ENCODE measurements at regions not wholly inside any gene's neighbourhood (a gene's known extent, or its start where the extent isn't known, plus 50 kb on each side); places are given as distances from the start of the nearest gene placed in this dataset.

- Histone ChIP-seq H3K4me3 (no peak overlapping the region), H3K27me3 (no peaks in the 10 kb centered on the region), H3K9me3 (no peaks in the 10 kb centered on the region; the same call in 1 of the 2 replicates), H3K36me3 (no peaks in the 10 kb centered on the region)
- DNase-seq, result peak; percentile 37
Measured at GRCh38 chr6:147758303-147758702, 249.8 kb downstream of the SAMD5 start.

GRCh38 chr6:147759093-147759492, 250.6 kb downstream of the SAMD5 start:
- no peaks in the 10 kb centered on the region for H3K36me3 ChIP-seq
- no peak for DNase-seq
- no peak overlapping the region for H3K4me3 ChIP-seq
- no peaks in the 10 kb centered on the region; the same call in 1 of the 2 replicates for H3K9me3 ChIP-seq
- H3K27me3 ChIP-seq, result no peaks in the 10 kb centered on the region

- Histone ChIP-seq H3K4me3 (no peak overlapping the region), H3K9me3 (no peaks in the 10 kb centered on the region; the same call in 1 of the 2 replicates), H3K36me3 (no peaks in the 10 kb centered on the region), H3K27me3 (no peaks in the 10 kb centered on the region)
- DNase-seq, result no peak
Measured at GRCh38 chr6:147759536-147759935, 251.0 kb downstream of the SAMD5 start.

GRCh38 chr6:147765541-147765940, 257.1 kb downstream of the SAMD5 start:
- H3K4me3 ChIP-seq, result no peak overlapping the region
- H3K27me3 ChIP-seq, result no peaks in the 10 kb centered on the region
- no peaks in the 10 kb centered on the region for H3K36me3 ChIP-seq
- H3K9me3 ChIP-seq, result peaks cover 4% of the 10 kb centered on the region; the same call in 1 of the 2 replicates
- no peak for DNase-seq

GRCh38 chr6:147768969-147769368, 260.5 kb downstream of the SAMD5 start:
- H3K9me3 ChIP-seq, result peaks cover 4% of the 10 kb centered on the region; the same call in 1 of the 2 replicates
- no peaks in the 10 kb centered on the region for H3K27me3 ChIP-seq
- no peaks in the 10 kb centered on the region for H3K36me3 ChIP-seq
- DNase-seq, result no peak
- H3K4me3 ChIP-seq, result no peak overlapping the region

GRCh38 chr6:147769496-147770087, 261.1 kb downstream of the SAMD5 start:
- Histone ChIP-seq H3K9me3 (peaks cover 4% of the 10 kb centered on the region; the same call in 1 of the 2 replicates), H3K4me3 (no peak overlapping the region), H3K27me3 (no peaks in the 10 kb centered on the region), H3K36me3 (no peaks in the 10 kb centered on the region)
- DNase-seq, result no peak

GRCh38 chr6:147770221-147770620, 261.7 kb downstream of the SAMD5 start:
- DNase-seq, result no peak
- H3K36me3 ChIP-seq, result no peaks in the 10 kb centered on the region
- no peaks in the 10 kb centered on the region for H3K27me3 ChIP-seq
- peaks cover 4% of the 10 kb centered on the region; the same call in 1 of the 2 replicates for H3K9me3 ChIP-seq
- H3K4me3 ChIP-seq, result no peak overlapping the region

GRCh38 chr6:147772724-147773123, 264.2 kb downstream of the SAMD5 start:
- H3K9me3 ChIP-seq, result no peaks in the 10 kb centered on the region
- DNase-seq, result no peak
- no peaks in the 10 kb centered on the region for H3K27me3 ChIP-seq
- no peaks in the 10 kb centered on the region for H3K36me3 ChIP-seq
- no peak overlapping the region for H3K4me3 ChIP-seq

GRCh38 chr6:147774856-147775255, 266.4 kb downstream of the SAMD5 start:
- H3K36me3 ChIP-seq, result no peaks in the 10 kb centered on the region
- no peaks in the 10 kb centered on the region for H3K27me3 ChIP-seq
- H3K9me3 ChIP-seq, result no peaks in the 10 kb centered on the region
- no peak for DNase-seq
- H3K4me3 ChIP-seq, result no peak overlapping the region

- H3K4me3 ChIP-seq, result no peak overlapping the region
- no peak for DNase-seq
- no peaks in the 10 kb centered on the region for H3K36me3 ChIP-seq
- H3K9me3 ChIP-seq, result no peaks in the 10 kb centered on the region
- no peaks in the 10 kb centered on the region for H3K27me3 ChIP-seq
Measured at GRCh38 chr6:147776631-147777213, 268.2 kb downstream of the SAMD5 start.

GRCh38 chr6:147779624-147780023, 271.1 kb downstream of the SAMD5 start:
- Histone ChIP-seq H3K27me3 (no peaks in the 10 kb centered on the region), H3K4me3 (no peak overlapping the region), H3K9me3 (no peaks in the 10 kb centered on the region), H3K36me3 (no peaks in the 10 kb centered on the region)
- DNase-seq, result no peak

GRCh38 chr6:147782302-147782701, 273.8 kb downstream of the SAMD5 start:
- H3K9me3 ChIP-seq, result no peaks in the 10 kb centered on the region
- peak; percentile 76 for DNase-seq

GRCh38 chr6:147784371-147784770, 275.9 kb downstream of the SAMD5 start:
- no peaks in the 10 kb centered on the region for H3K9me3 ChIP-seq

More at GRCh38 chr6:147782302-147782701, 273.8 kb downstream of the SAMD5 start:
- Histone ChIP-seq H3K27me3 (no peaks in the 10 kb centered on the region), H3K36me3 (no peaks in the 10 kb centered on the region), H3K4me3 (no peak overlapping the region)

GRCh38 chr6:147787417-147787816, 278.9 kb downstream of the SAMD5 start:
- H3K4me3 ChIP-seq, result no peak overlapping the region
- H3K9me3 ChIP-seq, result no peaks in the 10 kb centered on the region
- no peaks in the 10 kb centered on the region for H3K27me3 ChIP-seq
- no peak for DNase-seq
- H3K36me3 ChIP-seq, result no peaks in the 10 kb centered on the region

More at GRCh38 chr6:147784371-147784770, 275.9 kb downstream of the SAMD5 start:
- DNase-seq, result no peak
- Histone ChIP-seq H3K4me3 (no peak overlapping the region), H3K27me3 (no peaks in the 10 kb centered on the region), H3K36me3 (no peaks in the 10 kb centered on the region)

GRCh38 chr6:147789430-147789947, 281.0 kb downstream of the SAMD5 start:
- Histone ChIP-seq H3K4me3 (no peak overlapping the region), H3K27me3 (no peaks in the 10 kb centered on the region), H3K36me3 (no peaks in the 10 kb centered on the region), H3K9me3 (no peaks in the 10 kb centered on the region)
- DNase-seq, result no peak

- Histone ChIP-seq H3K4me3 (no peak overlapping the region), H3K36me3 (no peaks in the 10 kb centered on the region), H3K9me3 (no peaks in the 10 kb centered on the region), H3K27me3 (no peaks in the 10 kb centered on the region)
- no peak for DNase-seq
Measured at GRCh38 chr6:147793871-147794643, 285.6 kb downstream of the SAMD5 start.

- no peak for DNase-seq
- Histone ChIP-seq H3K27me3 (no peaks in the 10 kb centered on the region), H3K36me3 (no peaks in the 10 kb centered on the region; the same call in 1 of the 2 replicates), H3K9me3 (peaks cover 4% of the 10 kb centered on the region), H3K4me3 (no peak overlapping the region)
Measured at GRCh38 chr6:147802459-147802858, 294.0 kb downstream of the SAMD5 start.

Measured in MG63 (cell line).